ELF-1 (cell line): ENCODE measurements at regions not wholly inside any gene's neighbourhood (a gene's known extent, or its start where the extent isn't known, plus 50 kb on each side); places are given as distances from the start of the nearest gene placed in this dataset.
A peak's percentile ranks its signal among the peaks of the same experiment; 100 is the strongest.

Experiments
- DNase-seq: peaks from one replicate; pipeline ENCODE4 v3.0.0-alpha.2; 2016; ENCODE audit warnings: low read depth, low spot score

DNA sequence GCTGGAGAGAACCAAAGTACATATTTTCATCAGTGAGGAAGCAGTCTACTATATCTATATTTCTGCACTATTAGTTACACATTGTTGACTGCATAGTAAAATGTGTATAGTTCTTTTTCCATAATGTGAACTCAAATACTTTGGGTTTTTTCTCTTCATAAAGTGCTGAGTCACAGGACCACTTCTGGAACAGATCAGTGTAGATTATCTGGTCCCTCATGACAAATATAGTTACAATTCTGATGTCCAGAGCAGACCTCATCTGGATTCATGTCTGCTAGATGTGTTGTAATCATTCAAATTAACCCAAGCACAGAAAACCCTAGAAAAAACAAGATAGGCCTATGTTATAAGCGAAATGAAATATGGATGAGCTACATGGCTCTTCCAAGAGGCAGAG, 171.4 kb downstream of the SUCLA2 start:
- DNase-seq = no peak

- DNase-seq = no peak
Measured at GRCh38 chr13:47826471-47826870, 174.6 kb downstream of the SUCLA2 start.

GRCh38 chr13:47822036-47822435, 179.0 kb downstream of the SUCLA2 start:
- peak; percentile 14 for DNase-seq

DNA sequence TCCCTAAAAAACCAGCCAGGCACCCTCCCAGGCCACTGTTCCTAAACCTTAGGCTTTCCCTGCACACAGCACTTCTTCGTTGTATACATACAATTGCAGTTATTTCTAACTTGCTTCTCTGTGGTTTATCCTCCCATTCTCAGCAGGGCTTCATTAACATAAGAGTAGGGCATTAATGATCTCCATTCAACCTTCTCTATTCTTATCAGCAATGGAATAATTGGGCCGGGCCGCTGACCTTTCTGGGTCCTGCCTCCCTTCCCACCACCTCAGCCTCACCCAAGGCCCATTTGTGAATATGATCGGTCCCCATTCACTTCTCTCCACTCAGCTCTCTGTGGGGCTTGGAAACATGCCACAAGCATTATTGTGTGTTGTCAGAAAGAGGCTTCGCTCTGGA, 184.2 kb downstream of the SUCLA2 start:
- DNase-seq = peak; percentile 51

GRCh38 chr13:47813718-47814117, 187.4 kb downstream of the SUCLA2 start:
- peak; percentile 38 for DNase-seq

GRCh38 chr13:47809411-47809810, 191.7 kb downstream of the SUCLA2 start:
- DNase-seq = peak; percentile 43

- DNase-seq = no peak
Measured at GRCh38 chr13:47803131-47803530, 197.9 kb downstream of the SUCLA2 start.

DNA sequence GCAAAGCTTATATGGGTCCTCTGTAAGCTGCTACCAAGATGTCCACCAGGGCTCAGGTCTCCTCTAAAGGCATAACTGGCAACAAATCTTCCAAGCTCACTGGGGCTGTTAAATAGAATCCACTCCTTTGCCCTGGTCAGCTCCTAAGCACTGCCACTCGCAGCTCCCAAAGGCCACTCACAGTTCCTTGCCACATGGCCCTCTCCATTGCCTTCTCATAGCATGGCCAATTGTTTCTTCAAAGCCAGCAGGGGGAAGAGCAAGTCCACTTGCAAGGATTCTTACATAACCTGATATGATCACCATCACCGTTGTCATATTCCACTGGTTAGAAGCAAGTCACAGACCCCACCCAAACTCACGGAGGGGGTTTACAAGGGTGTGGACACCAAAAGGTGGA, 199.5 kb downstream of the SUCLA2 start:
- DNase-seq = no peak

- DNase-seq = no peak
Measured at GRCh38 chr13:47800593-47800992, 200.5 kb downstream of the SUCLA2 start.

- DNase-seq = no peak
Measured at GRCh38 chr13:47798906-47799305, 202.2 kb downstream of the SUCLA2 start.

DNA sequence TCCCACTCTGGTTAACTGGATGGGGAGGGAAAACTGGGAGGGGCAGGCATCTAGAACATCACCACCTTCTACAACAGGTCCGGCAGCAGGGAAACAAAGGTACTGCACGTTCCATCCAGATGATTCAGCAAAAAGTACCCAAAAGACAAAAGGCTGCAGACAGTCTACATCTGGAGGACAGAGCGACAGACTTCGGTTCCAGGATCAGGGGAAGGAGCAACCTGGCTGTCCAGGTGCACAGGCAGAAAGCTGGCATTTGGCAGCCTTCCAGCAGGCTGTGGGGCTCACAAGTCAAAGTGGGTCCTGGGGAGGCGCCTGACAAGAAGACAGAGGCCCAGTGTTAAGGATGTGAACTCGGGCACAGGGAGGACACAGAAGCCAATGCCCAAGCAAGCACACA, 202.9 kb downstream of the SUCLA2 start:
- no peak for DNase-seq

DNA sequence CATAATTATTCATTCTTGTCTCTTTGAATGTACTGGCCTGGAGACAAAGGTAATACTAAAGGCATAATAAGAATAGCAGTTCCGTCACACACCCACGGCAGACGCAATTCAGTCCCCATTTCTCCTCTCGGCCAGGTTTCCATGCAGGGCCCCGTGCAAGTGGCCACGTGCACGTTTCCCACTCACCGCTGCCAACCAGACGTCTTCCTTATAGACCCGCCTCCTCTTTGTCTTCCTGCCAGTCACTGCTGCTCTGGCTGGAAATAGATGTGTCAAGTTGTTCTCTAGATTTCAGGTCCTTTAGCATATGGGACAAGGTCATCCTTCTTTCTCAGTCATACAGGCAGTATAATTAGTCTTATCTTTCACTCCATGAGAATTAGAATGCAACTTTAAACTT, 204.3 kb downstream of the SUCLA2 start:
- no peak for DNase-seq

GRCh38 chr13:47794963-47795362, 206.1 kb downstream of the SUCLA2 start:
- DNase-seq = no peak

DNA sequence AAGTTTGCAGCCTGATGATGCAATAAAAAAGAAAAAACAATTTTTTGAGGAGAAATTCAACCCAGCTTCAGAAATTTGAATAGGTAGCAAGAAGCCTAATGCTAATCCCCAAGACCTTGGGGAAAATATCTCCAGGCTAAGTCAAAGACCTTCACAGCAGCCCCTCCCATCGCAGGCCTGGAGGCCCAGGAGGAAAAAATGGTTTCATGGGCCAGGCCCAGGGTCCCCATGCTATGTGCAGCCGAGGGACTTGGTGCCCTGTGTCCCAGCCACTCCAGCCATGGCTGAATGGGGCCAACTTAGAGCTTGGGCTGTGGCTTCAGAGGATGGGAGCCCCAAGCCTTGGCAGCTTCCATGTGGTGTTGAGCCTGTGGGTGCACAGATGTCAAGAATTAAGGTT, 210.3 kb downstream of the SUCLA2 start:
- DNase-seq = no peak

- DNase-seq = no peak
Measured at GRCh38 chr13:47788844-47789243, 212.2 kb downstream of the SUCLA2 start.

GRCh38 chr13:47774671-47774994, 226.4 kb downstream of the SUCLA2 start:
- no peak for DNase-seq

GRCh38 chr13:47764817-47765216, 236.3 kb downstream of the SUCLA2 start:
- DNase-seq = no peak

- no peak for DNase-seq
Measured at GRCh38 chr13:47757466-47758080, 243.5 kb downstream of the SUCLA2 start.

DNA sequence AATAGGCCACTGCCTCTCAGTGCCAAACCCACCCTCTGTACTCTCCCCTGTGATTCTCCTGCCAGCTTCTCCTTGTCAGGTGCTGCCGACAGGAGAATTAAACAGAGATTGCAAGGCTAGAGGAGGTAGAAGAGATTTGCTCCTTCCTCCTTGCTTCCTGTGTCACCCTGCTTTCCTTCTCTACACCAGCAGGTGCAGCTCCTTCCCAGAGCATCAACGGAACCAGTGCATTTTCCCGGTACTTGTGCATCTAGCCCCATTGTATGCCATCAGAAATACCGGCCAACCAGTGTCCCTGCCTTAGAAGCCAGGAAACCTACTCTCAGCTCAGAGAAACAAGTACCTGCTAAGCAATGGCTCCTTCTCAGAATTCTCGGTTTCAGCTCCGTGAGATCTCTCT, 253.2 kb downstream of the SUCLA2 start:
- peak; percentile 2 for DNase-seq

GRCh38 chr13:47726394-47726793, 274.7 kb downstream of the SUCLA2 start:
- DNase-seq = no peak

GRCh38 chr13:47723898-47724297, 277.2 kb downstream of the SUCLA2 start:
- no peak for DNase-seq

- no peak for DNase-seq
Measured at GRCh38 chr13:47719164-47719563, 281.9 kb downstream of the SUCLA2 start.

GRCh38 chr13:47718556-47718955, 282.5 kb downstream of the SUCLA2 start:
- DNase-seq = no peak

- DNase-seq = no peak
Measured at GRCh38 chr13:47708386-47708785, 292.7 kb downstream of the SUCLA2 start.
